SK-N-DZ (cell line): ENCODE measurements at regions not wholly inside any gene's neighbourhood (a gene's known extent, or its start where the extent isn't known, plus 50 kb on each side); places are given as distances from the start of the nearest gene placed in this dataset.

ENCODE experiments used
- DNase-seq: peaks from one replicate; pipeline ENCODE4 v3.0.0-alpha.2; 2015; ENCODE audit warnings: low spot score

DNA sequence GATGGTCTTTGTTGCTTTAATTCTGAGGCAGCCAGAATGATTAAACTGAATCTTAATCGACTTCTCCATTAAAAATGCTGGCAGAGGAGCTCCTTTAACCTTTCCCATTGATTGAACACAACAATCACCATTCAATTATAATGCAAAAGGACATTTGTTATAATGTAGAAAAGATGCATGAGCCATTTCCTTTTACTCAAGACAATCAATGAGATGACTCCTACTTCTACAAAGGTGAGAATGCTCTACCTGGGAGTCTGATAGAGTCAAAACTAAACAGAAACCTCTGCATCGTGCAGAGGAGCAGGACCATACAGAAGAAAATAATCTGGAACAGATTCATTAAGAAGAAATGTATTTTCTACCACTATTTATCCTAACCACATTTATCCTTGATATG lies 253.6 kb upstream of the DACH1 start:
- no peak for DNase-seq

DNA sequence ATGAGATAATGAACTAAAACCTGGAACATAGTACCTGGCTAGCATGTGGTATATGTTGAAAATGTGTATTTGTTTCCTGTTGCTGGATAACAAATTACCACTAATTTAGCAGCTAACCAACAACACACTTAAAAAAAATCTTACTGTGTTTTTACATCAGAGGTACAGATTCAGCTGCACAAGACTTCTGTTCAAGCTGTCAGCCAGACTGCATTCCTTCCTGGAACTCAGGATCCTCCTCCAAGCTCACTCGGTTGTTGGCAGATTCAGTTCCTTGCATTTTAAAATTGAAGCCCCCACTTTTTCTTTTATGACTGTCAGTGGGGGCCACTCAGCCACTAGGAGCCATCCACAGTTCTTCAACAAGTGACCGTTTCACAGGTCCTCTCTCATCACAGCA lies 246.9 kb upstream of the DACH1 start:
- no peak for DNase-seq

DNA sequence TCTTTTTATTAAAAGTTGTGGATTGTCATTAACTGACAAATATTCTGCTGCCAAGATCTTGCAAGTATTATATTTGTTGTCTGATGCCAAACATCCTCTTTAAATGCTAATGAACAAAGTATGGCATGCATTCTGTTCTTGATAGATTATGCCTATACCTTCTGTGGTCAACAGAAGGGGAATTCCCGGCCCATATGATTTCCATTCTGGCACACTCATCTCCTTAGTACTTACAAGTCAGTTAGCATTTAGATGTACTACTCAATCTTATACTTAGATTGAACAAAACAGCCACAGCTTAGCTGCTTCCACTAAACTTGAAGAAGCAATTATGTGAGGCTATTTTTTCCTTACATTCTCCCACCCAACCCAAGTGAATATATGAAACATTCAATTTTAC lies 246.1 kb upstream of the DACH1 start:
- DNase-seq: no peak

DNA sequence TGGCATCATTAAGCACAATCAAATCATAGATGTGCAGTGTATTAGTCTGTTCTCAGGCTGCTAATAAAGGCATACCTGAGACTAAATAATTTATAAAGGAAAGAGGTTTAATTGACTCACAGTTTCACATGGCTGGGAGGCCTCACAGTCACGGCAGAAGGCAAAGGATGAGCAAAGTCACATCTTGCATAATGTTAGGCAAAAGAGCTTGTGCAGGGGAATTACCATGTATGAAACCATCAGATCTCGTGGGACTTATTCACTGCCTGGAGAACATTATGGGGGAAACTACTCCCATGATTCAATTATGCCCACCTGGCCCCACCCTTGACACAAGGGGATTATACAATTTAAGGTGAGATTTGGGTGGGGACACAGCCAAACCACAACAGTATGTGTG lies 245.2 kb upstream of the DACH1 start:
- DNase-seq: no peak

DNA sequence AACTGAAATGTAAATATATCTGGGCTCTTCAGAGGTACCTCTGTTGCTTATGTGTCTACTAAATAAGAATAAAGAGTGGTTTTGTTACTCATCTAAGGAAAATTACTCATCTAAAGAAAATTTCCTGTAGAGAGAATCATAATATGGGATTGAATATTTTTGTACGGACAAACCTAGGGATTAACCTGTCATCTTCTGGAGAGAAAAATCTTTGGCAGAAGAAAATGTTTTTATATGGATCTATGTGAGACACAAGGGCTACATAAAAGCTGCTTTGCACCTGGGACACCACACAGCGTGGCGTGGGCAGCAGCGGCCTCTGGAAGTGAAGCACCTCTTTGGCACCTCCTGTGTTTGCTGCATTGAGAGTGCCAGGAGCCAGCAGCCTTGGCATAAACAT lies 242.9 kb upstream of the DACH1 start:
- DNase-seq: no peak

DNA sequence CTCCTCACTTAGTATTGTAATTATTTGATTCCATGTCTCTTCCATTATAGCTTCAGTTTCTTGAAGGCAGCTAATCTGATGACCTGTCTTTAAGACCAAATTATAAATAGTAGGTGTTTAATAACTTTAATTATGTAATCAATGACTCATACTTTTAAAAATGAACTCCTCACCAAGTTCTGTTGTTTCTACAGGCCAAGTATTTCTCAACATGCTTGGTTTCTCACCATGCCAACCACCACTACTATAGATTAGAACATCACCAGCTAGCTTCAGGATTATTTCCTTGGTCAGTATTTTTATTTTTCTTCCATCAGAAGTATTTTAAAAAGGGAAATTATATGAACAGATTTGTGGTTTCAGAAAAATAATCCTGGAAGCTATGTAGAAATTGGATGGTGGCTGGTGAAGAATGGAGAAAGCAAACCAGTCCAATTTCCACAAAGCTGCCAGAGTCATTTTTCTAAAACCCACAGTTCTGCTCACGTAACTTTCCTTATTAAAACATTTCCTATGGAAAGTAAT lies 237.7 kb upstream of the DACH1 start:
- no peak for DNase-seq

DNA sequence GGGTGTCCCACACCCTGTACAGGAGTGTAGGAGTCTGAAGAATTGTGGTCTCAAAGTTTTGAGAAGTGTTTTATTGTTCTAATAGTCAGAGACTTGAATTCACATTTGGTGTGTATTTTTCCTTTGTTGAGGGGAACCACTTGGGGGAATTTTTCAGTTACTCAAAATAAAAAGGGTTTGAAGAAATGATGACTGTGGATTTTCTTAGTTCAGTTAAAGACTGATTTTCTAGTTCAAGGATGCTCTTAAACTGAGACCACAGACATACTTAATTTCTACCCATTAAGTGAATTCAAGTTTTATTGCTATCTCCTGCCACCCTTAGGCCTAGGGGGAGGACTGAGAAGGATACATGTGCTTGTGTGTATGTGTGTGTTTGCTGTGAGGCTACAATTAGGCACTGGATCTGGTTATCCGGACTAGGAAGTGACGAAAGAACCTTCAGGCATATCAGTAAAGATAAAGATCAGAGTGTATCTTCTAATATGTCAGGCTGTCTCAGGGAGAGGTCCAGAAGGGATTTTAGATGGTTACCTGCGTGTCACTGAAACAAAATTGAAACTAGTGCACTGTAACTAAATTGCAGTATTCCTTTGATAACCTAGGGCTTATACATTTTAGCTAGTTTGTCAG lies 234.9 kb upstream of the DACH1 start:
- DNase-seq: peak; percentile 11

DNA sequence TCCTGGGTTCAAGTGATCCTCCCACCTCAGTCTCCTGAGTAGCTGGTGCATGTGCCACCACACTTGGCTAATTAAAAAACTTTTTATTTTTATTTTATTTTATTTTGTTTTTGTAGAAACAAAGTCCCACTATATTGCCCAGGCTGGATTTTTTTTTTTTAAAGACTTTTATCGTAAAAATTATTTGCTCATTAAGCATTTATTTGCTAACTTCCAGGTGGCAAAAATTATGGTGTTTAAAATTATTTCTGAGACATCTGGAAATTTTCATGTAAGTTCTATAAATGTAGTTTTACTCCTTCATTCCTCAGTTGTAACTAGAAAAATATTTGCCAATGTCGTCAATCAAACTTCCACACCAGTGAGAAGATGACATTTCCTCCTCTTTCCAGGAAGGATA lies 233.3 kb upstream of the DACH1 start:
- DNase-seq: no peak

DNA sequence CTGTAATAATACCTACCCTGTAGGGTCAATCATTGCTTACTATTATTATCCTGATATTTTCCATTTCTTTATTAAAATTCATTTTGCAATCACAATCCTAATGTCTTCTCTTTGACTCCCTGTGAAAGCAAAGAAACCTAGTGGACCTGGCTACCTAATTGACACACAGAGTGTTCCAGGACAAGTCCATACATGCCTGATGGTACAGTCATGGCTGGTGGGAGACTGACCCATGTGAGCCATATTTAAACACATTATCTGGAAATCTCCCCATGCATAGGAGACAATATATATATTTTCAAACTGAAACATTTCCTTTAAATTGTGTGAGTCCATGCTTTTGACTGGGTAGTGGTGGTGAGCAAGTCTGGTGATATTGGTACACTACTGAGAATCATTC lies 230.6 kb upstream of the DACH1 start:
- DNase-seq: no peak

DNA sequence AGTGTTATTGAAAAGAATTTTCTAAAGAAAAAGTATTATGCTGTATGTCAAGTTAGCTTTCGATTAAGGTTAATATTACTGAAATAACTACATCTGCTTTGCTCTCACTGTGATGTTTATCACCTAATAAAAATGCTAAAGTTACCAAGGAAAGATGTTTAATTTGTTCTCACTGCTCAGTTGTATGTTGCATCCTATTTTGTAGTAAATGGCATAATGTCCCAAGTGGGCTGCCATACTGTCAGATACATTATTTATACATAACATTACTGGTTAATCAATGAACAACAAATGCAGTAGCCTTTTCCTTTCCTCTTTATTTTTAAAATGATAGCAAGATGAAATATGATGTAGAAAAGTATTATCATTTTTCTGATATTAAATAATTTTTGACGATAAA lies 226.3 kb upstream of the DACH1 start:
- no peak for DNase-seq

DNA sequence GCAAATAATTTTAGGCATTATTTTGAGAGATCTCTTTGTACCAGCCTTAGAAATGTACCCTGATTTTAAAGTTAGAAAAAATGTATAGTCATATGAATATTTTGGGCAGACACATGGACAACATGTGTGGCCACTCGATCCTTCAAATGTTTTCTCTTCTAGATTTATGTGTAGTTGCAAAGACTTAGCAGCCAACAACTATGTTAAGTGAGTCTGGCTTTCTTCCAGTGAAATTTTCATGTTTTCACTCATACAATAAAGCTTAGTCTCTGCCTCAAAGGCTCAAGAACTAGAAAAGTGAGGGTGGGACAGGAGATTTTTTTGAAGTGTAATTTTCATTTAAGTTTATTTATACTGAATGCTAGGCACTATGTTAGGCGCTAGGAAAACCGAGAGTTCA lies 207.7 kb upstream of the DACH1 start:
- no peak for DNase-seq

DNA sequence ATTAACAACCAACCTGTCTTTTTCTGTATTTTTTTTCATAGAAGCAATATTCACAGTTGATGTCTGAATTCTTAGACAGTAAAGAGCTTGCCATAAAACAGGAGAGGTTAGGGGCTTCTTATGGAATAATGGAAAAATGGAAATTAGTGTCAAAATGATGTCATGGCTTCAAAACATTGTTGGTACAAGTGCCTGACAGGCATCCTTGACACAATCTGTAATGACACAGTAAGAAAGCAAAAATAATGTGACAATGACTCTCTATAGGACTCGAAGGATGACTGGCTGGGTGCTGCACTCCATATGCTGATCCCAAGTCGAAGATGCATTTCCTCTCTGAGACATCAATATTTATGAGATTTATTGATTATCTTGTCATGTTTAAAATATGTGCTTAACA lies 205.3 kb upstream of the DACH1 start:
- DNase-seq: no peak

DNA sequence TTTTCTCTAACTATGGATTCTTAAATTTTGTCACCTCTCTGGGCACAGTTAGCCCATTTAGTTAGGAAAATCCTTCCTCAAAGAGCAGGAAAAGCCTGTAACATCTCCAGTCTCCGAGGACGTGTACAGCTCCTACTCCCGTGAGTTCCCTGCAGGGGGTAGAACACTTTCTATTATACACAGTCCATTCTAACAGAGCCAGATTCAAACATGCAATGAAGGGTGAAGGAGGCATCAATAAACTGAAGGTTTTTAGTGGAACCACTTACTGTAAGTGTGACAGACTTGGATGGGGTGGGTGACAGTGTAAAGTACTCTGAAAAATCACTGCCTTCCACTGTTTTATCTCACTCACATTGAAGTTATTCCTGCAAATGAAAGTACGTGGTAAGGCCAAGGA lies 204.7 kb upstream of the DACH1 start:
- no peak for DNase-seq

DNA sequence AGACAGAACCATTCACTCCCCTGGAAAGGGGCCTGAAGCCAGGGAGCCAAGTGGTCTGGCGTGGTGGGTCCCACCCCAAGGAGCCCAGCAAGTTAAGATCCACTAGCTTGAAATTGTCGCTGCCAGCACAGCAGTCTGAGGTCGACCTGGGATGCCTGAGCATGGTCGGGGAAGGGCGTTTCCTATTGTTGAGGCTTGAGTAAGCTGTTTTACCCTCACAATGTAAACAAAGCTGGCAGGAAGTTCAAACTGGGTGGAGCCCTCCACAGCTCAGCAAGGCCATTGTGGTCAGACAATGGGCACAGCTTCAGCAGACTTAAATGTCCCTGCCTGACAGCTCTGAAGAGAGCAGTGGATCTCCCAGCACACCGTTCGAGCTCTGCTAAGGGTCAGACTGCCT lies 195.6 kb upstream of the DACH1 start:
- no peak for DNase-seq

DNA sequence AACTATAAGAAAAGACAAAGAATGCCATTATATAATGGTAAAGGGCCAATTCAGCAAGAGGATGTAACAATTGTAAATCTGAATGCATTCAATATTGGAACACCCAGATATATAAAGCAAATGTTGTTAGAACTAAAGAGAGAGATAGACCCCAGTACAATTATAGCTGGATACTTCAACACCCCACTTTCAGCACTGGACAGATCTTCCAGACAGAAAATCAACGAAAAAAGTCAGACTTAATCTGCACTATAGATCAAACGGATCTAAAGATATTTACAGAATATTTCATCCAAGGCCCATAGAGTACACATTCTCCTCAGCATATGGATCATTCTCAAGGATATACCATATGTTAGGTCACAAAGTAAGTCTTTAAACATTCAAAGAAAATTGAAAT lies 194.6 kb upstream of the DACH1 start:
- no peak for DNase-seq

DNA sequence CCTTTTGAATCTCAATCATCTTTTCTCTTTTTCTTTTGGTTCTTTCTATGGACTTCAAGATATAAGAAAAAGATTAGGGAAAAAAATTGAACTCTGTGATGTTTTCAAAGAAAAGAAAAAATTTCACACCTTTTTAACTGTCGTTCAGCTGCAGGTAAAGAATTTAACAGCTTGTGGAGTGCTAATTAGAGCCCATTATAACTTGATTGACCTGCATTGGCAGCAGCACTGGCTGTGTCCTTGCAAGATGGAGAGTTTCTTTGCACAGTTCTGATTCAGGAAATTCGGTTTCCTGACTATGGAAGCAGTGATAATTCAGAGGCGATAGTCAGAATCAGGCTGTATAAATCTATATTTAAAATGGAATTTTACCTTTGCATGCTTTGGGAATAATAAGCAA lies 183.2 kb upstream of the DACH1 start:
- no peak for DNase-seq

DNA sequence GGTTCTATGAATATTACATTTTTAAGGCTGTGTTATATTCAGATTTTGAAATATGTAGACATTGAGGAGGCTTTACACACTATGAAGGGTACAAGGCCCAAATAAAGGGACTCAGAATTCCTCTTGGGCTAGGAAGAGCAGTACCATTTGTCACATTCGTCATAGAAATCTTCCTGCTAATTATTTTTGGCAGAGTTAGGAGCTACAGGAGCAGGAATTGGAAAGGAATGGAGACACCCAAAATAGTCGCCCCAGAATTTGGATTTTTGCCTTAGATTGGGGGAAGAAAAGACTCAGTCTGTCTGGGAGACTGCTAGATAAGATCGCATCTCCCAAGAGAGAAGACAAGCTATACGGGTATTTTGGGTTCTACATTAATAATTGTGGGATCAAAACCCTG lies 176.4 kb upstream of the DACH1 start:
- no peak for DNase-seq

DNA sequence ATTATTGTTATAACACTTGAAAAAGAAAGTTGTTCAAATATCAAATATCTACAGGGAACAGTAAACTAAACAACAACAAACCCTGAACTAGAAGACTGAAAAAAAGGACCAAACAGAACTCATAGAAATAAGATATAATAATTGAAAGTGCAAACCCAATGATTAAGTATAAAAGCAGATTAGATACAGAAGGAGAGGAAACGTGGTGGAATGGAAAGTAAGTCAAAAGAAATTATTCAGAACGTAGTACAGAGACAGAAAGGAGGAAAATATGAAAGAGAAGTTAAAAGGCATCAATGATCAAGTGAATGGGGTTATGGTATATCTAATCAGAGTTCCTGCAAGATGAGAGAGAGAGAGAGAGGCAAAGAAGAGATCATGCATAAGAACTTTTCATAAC lies 174.2 kb upstream of the DACH1 start:
- DNase-seq: no peak

DNA sequence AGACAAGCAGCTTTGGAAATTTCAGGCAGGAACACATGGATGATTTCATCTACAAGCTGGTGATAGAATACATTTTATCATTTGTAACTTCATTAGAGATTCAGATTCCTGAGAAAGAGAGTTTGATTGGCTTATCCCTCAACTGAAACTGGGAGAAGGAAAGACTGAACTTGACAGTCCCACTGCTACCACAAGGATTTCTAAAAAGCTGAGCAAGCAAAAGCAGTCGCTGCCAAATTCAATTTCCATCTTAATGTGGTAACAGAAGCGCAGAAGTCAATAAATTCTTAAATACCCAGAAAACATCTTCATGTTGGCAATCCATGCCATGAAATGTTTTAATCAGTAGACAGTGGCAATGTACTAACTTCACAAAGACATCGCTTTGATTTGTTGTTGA lies 172.1 kb upstream of the DACH1 start:
- DNase-seq: no peak

DNA sequence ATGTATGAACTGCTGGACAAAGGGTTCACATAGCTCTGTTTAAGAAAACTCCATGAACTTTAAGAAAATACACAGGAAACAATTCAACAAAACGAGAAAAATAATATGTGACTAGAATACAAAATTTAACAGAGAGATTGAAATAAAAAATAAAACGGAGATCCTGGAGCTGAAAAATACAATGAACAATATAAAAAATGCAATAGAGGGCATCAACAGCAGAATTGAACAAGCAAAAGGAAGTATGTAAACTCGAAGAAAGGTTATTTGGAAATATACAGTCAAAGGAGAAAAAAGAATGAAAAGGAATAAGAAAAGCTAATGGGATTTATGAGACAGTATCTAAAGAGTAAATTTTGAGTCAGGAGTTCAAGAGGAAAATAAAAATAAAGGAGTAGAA lies 163.0 kb upstream of the DACH1 start:
- DNase-seq: no peak

DNA sequence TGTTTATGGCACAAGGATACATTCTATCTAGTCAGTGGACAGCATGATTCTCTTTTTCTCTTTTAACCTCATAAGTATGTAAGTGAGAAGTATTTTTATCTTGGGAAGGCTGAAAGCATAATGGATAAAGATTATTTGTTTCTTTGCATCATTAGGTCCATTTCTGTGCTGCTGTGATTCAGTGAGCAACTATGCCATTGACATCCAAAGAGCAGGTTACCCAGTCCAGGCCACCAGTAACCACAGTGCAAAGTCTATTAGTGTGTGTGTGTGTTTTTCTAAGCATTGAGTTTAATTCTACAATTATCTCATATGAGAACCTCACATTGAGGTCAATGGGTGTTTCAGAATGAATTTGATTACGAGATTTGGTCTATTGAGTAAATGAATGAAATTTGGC lies 158.8 kb upstream of the DACH1 start:
- DNase-seq: no peak

DNA sequence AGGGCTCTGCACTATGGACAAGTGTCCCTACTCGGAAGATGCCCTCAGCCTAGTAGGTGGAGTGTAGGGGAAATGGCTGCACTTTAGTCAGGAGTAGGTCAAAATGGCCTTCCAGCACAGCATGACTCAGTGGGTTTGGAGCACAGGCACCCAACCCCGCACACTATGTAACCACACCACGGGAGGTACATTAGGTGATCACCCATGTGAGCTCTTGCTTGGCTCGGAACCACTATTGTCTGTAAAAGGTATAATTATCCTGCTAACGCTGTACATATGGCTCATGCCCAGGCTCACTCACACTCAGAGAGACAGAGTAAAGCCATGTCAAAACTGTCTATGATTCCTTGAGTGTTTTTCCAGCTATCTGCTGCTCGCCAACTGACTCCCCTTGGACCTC lies 156.9 kb upstream of the DACH1 start:
- DNase-seq: no peak

DNA sequence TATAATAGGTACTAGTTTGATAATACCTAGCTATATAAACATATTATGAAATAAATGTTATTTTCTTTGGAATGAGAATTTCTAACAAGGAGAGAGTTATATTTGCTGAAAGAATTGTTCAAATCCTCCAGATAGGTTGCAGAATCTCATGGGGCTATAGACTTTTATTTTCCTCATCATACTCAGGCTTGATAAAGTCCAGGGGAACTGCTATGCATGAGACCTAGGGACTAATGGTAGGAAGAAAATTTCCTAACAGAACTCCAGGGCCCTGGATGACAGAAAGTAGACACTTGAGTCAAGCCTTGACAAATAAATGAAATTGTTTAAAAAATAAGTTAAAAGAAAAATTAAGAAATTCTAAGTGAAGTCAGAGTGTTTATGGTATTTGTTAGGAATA lies 138.5 kb upstream of the DACH1 start:
- no peak for DNase-seq

DNA sequence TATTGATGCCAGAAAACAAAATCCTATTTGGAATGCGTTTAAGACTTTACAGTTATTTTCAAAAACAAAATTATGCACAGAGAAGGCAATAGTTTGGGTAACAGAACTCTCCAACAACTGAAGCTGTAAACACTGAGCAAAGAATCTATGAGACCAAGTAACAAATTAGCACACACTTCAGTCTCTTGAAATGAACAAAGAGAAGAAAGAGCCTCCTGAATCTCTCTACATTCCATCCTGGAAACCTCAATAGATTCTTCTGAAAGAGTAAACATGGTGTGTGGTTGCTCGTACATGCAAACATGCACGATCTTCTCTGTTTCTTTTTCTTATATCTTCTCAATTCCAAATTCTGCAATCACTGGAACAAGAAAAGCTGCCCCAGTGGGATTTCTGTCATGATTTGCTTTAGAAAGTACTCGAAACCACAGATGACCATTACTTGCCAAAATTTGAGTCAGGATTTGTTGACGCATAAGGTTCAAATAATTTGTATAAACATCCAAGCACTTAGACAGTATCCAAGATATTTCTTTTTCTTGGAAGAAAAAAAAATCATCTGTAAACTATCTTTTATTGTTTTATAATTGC lies 137.9 kb upstream of the DACH1 start:
- no peak for DNase-seq
